Heart left ventricle (tissue), 13 donors: ENCODE measurements at regions not wholly inside any gene's neighbourhood (a gene's known extent, or its start where the extent isn't known, plus 50 kb on each side); places are given as distances from the start of the nearest gene placed in this dataset.

ENCODE experiments used
- CTCF ChIP-seq, 12 donors: fragments of 200-600 bp; sonication (generic) in 4 of 12; IDR thresholded peaks; one replicate each; pipeline versions ENCODE4 v1.5.0 to v1.8.0; 2018 to 2022; ENCODE audit warnings: antibody characterized with exemption in 12 of 12, mild to moderate bottlenecking in 5 of 12
- POLR2A ChIP-seq, 2 donors: fragments of 450-650 bp; IDR thresholded peaks; one replicate each; pipeline ENCODE4 v1.6.1; 2017; ENCODE audit warnings: antibody characterized with exemption in 2 of 2, mild to moderate bottlenecking in 2 of 2, moderate library complexity in 2 of 2
- donor health status: ischemic (EF 13 %, LVEDD 7.1; RV severe dilation, severe dysfunction).
- donor health status: DM: no; HTN: yes; CAD: no.
- donor health status: DM: no; HTN: no; CAD: no.
- donor health status: ischemic (EF 25% LVEDD 6.9; RV normal size, moderate dysfunction).
- donor health status: ischemic (EF 25% LVEDD 5.7; RV mildly dilated, moderate dysfunction).
- donor health status: ischemic (EF 35%, LVEDD 5.7; RV mildly dilated, moderate dysfunction).
- donor health status: nonischemic (EF 11% LVEDD 7.7; RV severe dilation, severe dysfunction).
- donor health status: DM: yes; HTN: yes; CAD: no.
- donor health status: PGD.
- donor health status: ischemic (EF 29% LVEDD 5.4; RV normal size, mild dysfunction).
- donor health status: nonischemic (EF 23%, LVEDD 6.1; RV moderate dilation, normal function).

GRCh38 chr12:65765436-65765813, 58.9 kb upstream of the HMGA2 start:
- no peak for TF ChIP-seq CTCF (IDR thresholded peaks at IDR 0.05)
- no peak for TF ChIP-seq POLR2A (IDR thresholded peaks at IDR 0.05)
